A549 (cell line): ENCODE measurements at regions not wholly inside any gene's neighbourhood (a gene's known extent, or its start where the extent isn't known, plus 50 kb on each side); places are given as distances from the start of the nearest gene placed in this dataset.
"Not testable (repeated sequence)": the region's sequence is repeated elsewhere in the genome, so short reads cannot be mapped to it uniquely, and the experiment has no call there.

ENCODE experiments used
- ATAC-seq, 2 experiments: fragments of 200-7000 bp in 1 of 2; fragments of >200 bp in 1 of 2; cut with Nextera tagmentation in 1 of 2; cut with Tn5 transposase in 1 of 2; 3 replicates each; pipeline versions ENCODE4 v1.8.0 to v1.9.1; 2018 to 2020; ENCODE audit warnings: mild to moderate bottlenecking in 1 of 2, moderate library complexity in 1 of 2
- CTCF ChIA-PET: fragments of 300-600 bp; sonication (Branson Sonifier 250); formaldehyde crosslinking; extraction: SDS; loops from one replicate; lab custom pipeline; 2021; ENCODE audit warnings: antibody characterized with exemption, inconsistent platforms; lab: Yijun Ruan, JAX
- POLR2A ChIA-PET: fragments of 350-600 bp; formaldehyde crosslinking; extraction: SDS; loops from one replicate; lab custom pipeline; 2021; ENCODE audit warnings: antibody characterized with exemption, inconsistent platforms; lab: Yijun Ruan, JAX
- DNase-seq, 2 experiments: peaks; one replicate each; pipeline versions ENCODE4 v3.0.0 to v3.0.0-alpha.2; 2011 to 2016; ENCODE audit warnings: low read depth in 1 of 2, low spot score in 1 of 2
- FAIRE-seq: peaks from 2 replicates; lab custom pipeline; 2011; peaks lifted over from hg19 to GRCh38; lab: Jason Lieb, UNC
- H3K27ac ChIP-seq, 2 experiments: fragments of >200 bp; sonication (Bioruptor Twin); formaldehyde crosslinking; 3 replicates each; pipeline ENCODE4 v1.5.1; 2016 to 2017
- H3K4me1 ChIP-seq: fragments of >200 bp; sonication (Bioruptor Twin); formaldehyde crosslinking; 3 replicates; pipeline ENCODE4 v1.6.1; 2016
- H3K4me2 ChIP-seq: fragments of >200 bp; sonication (Bioruptor Twin); formaldehyde crosslinking; 3 replicates; pipeline ENCODE4 v1.6.1; 2016
- H3K4me3 ChIP-seq: fragments of >200 bp; sonication (Bioruptor Twin); formaldehyde crosslinking; 3 replicates; pipeline ENCODE4 v1.5.1; 2016
- H3K9me3 ChIP-seq: fragments of >200 bp; sonication (Bioruptor Twin); formaldehyde crosslinking; 3 replicates; pipeline ENCODE4 v1.6.1; 2016
- EHF ChIP-seq: fragments of 250-450 bp; sonication (Bioruptor Pico); IDR thresholded peaks from 2 replicates; pipeline ENCODE4 v1.5.0; 2020; ENCODE audit warnings: mild to moderate bottlenecking
- EHMT2 ChIP-seq: fragments of 200-600 bp; sonication (generic); IDR thresholded peaks from 2 replicates; pipeline ENCODE4 v1.6.1; 2016; ENCODE audit warnings: antibody characterized with exemption, low read depth, mild to moderate bottlenecking, moderate library complexity
- FOSB ChIP-seq: fragments of 250-450 bp; sonication (Bioruptor Pico); IDR thresholded peaks from 2 replicates; pipeline ENCODE4 v1.5.0; 2020; ENCODE audit warnings: mild to moderate bottlenecking, moderate library complexity
- HES2 ChIP-seq: fragments of >200 bp; sonication (Bioruptor Twin); formaldehyde crosslinking; IDR thresholded peaks from 2 replicates; pipeline ENCODE4 v1.6.1; 2016
- HOXB13 ChIP-seq: fragments of 250-450 bp; sonication (Bioruptor Pico); IDR thresholded peaks from 2 replicates; pipeline ENCODE4 v1.5.0; 2020; ENCODE audit warnings: low read depth, mild to moderate bottlenecking, moderate library complexity
- HOXB5 ChIP-seq: fragments of 250-450 bp; sonication (Bioruptor Pico); IDR thresholded peaks from 2 replicates; pipeline ENCODE4 v1.5.0; 2020; ENCODE audit warnings: mild to moderate bottlenecking, moderate library complexity
- KDM1A ChIP-seq: fragments of 200-600 bp; sonication (generic); IDR thresholded peaks from 2 replicates; pipeline ENCODE4 v1.6.1; 2016; ENCODE audit warnings: low read depth, mild to moderate bottlenecking
- KDM5A ChIP-seq: fragments of 200-600 bp; sonication (generic); IDR thresholded peaks from 2 replicates; pipeline ENCODE4 v1.6.1; 2016; ENCODE audit warnings: antibody characterized with exemption, mild to moderate bottlenecking
- NPAS2 ChIP-seq: fragments of 250-450 bp; sonication (Bioruptor Pico); IDR thresholded peaks from 2 replicates; pipeline ENCODE4 v1.8.0; 2022; ENCODE audit warnings: mild to moderate bottlenecking, moderate library complexity, borderline replicate concordance
- NR3C1 ChIP-seq: fragments of >200 bp; sonication (Bioruptor Twin); formaldehyde crosslinking; IDR thresholded peaks from 3 replicates; pipeline ENCODE4 v1.6.1; 2017
- PBX3 ChIP-seq: IDR thresholded peaks from 2 replicates; pipeline ENCODE4 v1.6.1; 2012
- PHF8 ChIP-seq: fragments of 200-600 bp; sonication (generic); IDR thresholded peaks from 2 replicates; pipeline ENCODE4 v1.6.1; 2016; ENCODE audit warnings: low read depth, mild to moderate bottlenecking, antibody characterized with exemption, moderate library complexity, borderline replicate concordance
- POLR2A ChIP-seq: IDR thresholded peaks from 2 replicates; pipeline ENCODE4 v1.6.1; 2012; ENCODE audit warnings: mild to moderate bottlenecking, low read length
- RAD21 ChIP-seq, 2 experiments: fragments of >200 bp in 1 of 2; sonication (Bioruptor Twin) in 1 of 2; formaldehyde crosslinking in 1 of 2; IDR thresholded peaks in 1 of 2; conservative IDR thresholded peaks in 1 of 2; 2 replicates in 1 of 2; 3 replicates in 1 of 2; pipeline ENCODE4 v1.6.1; 2012 to 2018; ENCODE audit warnings: inconsistent platforms in 1 of 2
- REST ChIP-seq: fragments of 200-600 bp; sonication (generic); IDR thresholded peaks from 2 replicates; pipeline ENCODE4 v1.6.1; 2016; ENCODE audit warnings: antibody characterized with exemption, mild to moderate bottlenecking, moderate library complexity
- RFX5 ChIP-seq: fragments of 450-650 bp; IDR thresholded peaks from 2 replicates; pipeline ENCODE4 v1.7.1; 2014; ENCODE audit warnings: antibody characterized with exemption, mild to moderate bottlenecking, moderate library complexity
- ZC3H11A ChIP-seq: fragments of 450-650 bp; IDR thresholded peaks from 2 replicates; pipeline ENCODE4 v1.6.1; 2014; ENCODE audit warnings: antibody characterized with exemption, mild to moderate bottlenecking
- WGBS: methylation state at CpG from one replicate; pipeline ENCODE4 v1.1.6; 2017; ENCODE audit errors: missing lambda C conversion rate; 5-methylcytosine and 5-hydroxymethylcytosine counted together

- 76% methylated on average over 2 of the region's 2 CpGs for WGBS
- ChIA-PET CTCF (interaction anchor here (0.8 to 2.0 kb wide), 2 partner anchors 9 to 33 kb away, joined by 4 to 9 read pairs; no protein-coding TSS in a partner anchor), POLR2A (no interaction called here)
- TF ChIP-seq PBX3, result no peak
- no peak for TF ChIP-seq RAD21 (conservative IDR thresholded peaks at IDR 0.05 in 1 of 2, IDR thresholded peaks at IDR 0.05 in 1 of 2)
- TF ChIP-seq KDM5A, result no peak
- no peak for TF ChIP-seq RFX5
- no peak for TF ChIP-seq EHMT2
- TF ChIP-seq NPAS2, result no peak
- TF ChIP-seq ZC3H11A, result no peak
- TF ChIP-seq FOSB (CRISPR knock-in tag), result no peak
- TF ChIP-seq KDM1A, result no peak
- no peak for TF ChIP-seq HES2
- TF ChIP-seq PHF8, result no peak
- DNase-seq, result no peak
- H3K9me3 ChIP-seq, result no peaks in the 10 kb centered on the region
- H3K27ac ChIP-seq, result no peak overlapping the region
- no peak overlapping the region for H3K4me3 ChIP-seq
- H3K4me2 ChIP-seq, result no peak overlapping the region
- no peak for FAIRE-seq
- ATAC-seq, result no peak
- peaks cover 22% of the 10 kb centered on the region for H3K4me1 ChIP-seq
Observed at GRCh38 chr5:72644296-72644695, 137.1 kb upstream of the ZNF366 start.

- TF ChIP-seq RAD21 (conservative IDR thresholded peaks at IDR 0.05 in 1 of 2, IDR thresholded peaks at IDR 0.05 in 1 of 2), result no peak
- no peak for TF ChIP-seq NPAS2
- no peak for TF ChIP-seq POLR2A
- no peak for TF ChIP-seq HOXB5 (CRISPR knock-in tag)
- H3K4me2 ChIP-seq, result no peak overlapping the region
- no peak overlapping the region for H3K27ac ChIP-seq
- ATAC-seq (no peak), DNase-seq (no peak), FAIRE-seq (no peak)
- CTCF ChIA-PET, result interaction anchor here (2.9 kb wide), 1 partner anchor 11 kb away, joined by 12 read pairs; no protein-coding TSS in a partner anchor
- no peaks in the 10 kb centered on the region for H3K9me3 ChIP-seq
- POLR2A ChIA-PET, result no interaction called here
- H3K4me1 ChIP-seq, result no peaks in the 10 kb centered on the region
- H3K4me3 ChIP-seq, result no peak overlapping the region
- 91% methylated on average over 2 of the region's 2 CpGs for WGBS
Observed at GRCh38 chr5:72641164-72641563, 134.0 kb upstream of the ZNF366 start.

GRCh38 chr5:72637058-72637457 lies 129.8 kb upstream of the ZNF366 start:
- no peak for ATAC-seq
- CTCF ChIA-PET, result interaction anchor here (0.6 kb wide), 1 partner anchor 698 kb away, joined by 3 read pairs; no protein-coding TSS in a partner anchor
- Histone ChIP-seq H3K4me1 (peaks cover 5% of the 10 kb centered on the region; the same call in 2 of the 3 replicates), H3K9me3 (no peaks in the 10 kb centered on the region), H3K27ac (no peak overlapping the region), H3K4me2 (no peak overlapping the region), H3K4me3 (no peak overlapping the region)
- TF ChIP-seq EHF (CRISPR knock-in tag), result no peak
- no peak for TF ChIP-seq HES2
- no peak for TF ChIP-seq NR3C1
- no peak for TF ChIP-seq HOXB13 (CRISPR knock-in tag)
- no peak for TF ChIP-seq REST
- DNase-seq, result no peak
- no peak for FAIRE-seq
- POLR2A ChIA-PET, result no interaction called here

GRCh38 chr5:72636565-72636964 lies 129.4 kb upstream of the ZNF366 start:
- H3K27ac ChIP-seq, FAIRE-seq, ATAC-seq, H3K4me2 ChIP-seq, H3K4me1 ChIP-seq, H3K4me3 ChIP-seq, DNase-seq, POLR2A ChIA-PET, H3K9me3 ChIP-seq: not testable (repeated sequence)
- CTCF ChIA-PET, result interaction anchor here (0.6 kb wide), 1 partner anchor 698 kb away, joined by 3 read pairs; no protein-coding TSS in a partner anchor
- 82% methylated on average over 2 of the region's 2 CpGs for WGBS
